ENCODE measurements at regions not wholly inside any gene's neighbourhood (a gene's known extent, or its start where the extent isn't known, plus 50 kb on each side); places are given as distances from the start of the nearest gene placed in this dataset.
"Not testable (repeated sequence)": the region's sequence is repeated elsewhere in the genome, so short reads cannot be mapped to it uniquely, and the experiment has no call there.

DNA sequence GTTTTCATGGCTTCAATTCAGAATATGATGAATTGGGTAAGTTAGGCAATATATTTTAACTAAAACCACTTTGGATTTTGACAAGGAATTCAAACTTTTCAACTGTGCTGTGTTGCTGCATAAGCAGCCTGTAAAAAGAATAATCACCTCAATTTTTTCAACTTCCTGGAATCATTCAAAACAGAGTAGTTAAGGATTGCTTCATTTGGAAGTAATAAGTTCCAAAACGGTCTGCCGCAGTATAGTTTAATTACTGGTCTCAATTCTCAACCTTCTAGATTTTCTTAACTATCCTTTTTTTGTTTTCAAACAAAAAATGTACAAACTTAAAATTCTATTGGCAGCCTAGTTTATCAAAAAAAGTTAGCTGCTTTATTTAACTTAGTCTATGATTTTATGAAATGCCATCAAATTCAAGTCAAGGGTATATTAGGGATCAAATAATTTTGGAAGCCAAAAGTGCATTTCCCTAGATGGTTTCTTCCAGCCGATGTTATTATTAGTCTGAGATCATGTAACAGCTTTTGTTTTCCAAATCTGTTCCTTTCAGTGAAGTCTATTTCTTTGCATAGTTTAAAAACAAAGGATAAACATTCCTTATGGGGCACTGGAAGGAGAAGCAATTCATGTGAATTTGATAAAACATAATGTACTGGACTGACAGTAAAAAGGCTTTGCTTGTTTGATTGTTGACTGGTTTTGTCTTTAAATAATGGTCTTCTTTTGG is 76.1 kb upstream of the ETAA1 start:
- no peak overlapping the region for H3K27ac Mint-ChIP-seq
- ChIA-PET POLR2A (no interaction called here), CTCF (no interaction called here)
- ATAC-seq (no peak), DNase-seq (no peak)
- no peaks in the 10 kb centered on the region for H3K4me1 Mint-ChIP-seq
- H3K36me3 Mint-ChIP-seq (ENCODE audit: low read depth): no peaks in the 10 kb centered on the region
- no peak overlapping the region for H3K4me3 Mint-ChIP-seq
- peaks cover 4% of the 10 kb centered on the region for H3K27me3 Mint-ChIP-seq
- no peaks in the 10 kb centered on the region for H3K9me3 Mint-ChIP-seq (ENCODE audit: low read depth)
- intact Hi-C loops (cut with DNase I, micrococcal nuclease): no loop called here

DNA sequence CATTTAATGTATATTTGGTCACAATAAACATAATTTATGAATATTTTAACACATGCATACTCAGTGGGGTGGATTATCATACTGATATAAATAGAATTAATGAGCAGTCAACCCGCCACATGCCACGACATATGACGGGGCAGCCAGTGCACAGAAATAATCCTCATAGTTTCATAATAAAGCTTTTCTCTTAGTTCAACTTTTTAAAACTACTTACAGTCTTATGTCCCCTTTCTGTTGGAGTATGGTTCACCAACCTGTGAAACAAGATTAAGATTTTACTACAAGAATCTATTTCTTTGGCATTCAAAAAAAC is 75.6 kb upstream of the ETAA1 start:
- DNase-seq: no peak
- H3K4me3 Mint-ChIP-seq: no peak overlapping the region
- ChIA-PET CTCF (no interaction called here), POLR2A (no interaction called here)
- intact Hi-C loops (cut with DNase I, micrococcal nuclease): no loop called here
- no peak overlapping the region for H3K27ac Mint-ChIP-seq
- H3K27me3 Mint-ChIP-seq: peaks cover 4% of the 10 kb centered on the region
- H3K9me3 Mint-ChIP-seq (ENCODE audit: low read depth): no peaks in the 10 kb centered on the region
- no peak for ATAC-seq
- no peaks in the 10 kb centered on the region for H3K36me3 Mint-ChIP-seq (ENCODE audit: low read depth)
- H3K4me1 Mint-ChIP-seq: no peaks in the 10 kb centered on the region

DNA sequence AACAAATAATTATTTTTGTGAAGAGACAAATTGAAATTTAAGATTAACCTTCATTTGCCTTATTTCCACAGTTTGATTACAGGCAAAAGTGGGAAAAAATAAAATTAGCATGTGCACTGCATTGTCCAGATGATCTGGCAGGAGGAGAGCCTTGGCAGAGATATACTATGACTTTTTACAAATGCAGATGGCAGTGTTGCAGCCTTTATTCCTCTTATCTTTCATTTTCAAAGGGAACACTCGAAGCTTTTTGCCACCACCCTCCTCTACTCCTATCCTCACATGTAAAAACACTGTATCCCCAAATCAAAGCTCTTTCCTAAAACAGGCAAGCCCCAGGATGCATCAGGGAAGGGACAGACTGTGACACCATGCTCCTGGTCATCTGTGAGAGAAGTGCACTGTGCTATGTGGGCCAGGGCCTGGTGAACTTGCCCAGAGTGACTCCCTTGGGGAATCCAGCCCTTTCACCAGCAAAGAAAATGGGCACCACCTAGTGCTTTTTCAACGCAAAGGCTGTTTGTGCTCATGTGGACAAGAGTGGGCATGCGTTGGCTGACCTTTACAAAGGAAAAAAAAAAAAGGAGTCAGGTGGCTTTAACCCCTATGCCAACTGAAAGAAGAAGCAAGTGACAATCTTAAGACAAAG is 74.7 kb upstream of the ETAA1 start:
- Mint-ChIP-seq H3K4me3 (no peak overlapping the region), H3K27ac (no peak overlapping the region), H3K36me3 (ENCODE audit: low read depth) (no peaks in the 10 kb centered on the region), H3K4me1 (no peaks in the 10 kb centered on the region), H3K9me3 (ENCODE audit: low read depth) (no peaks in the 10 kb centered on the region), H3K27me3 (peaks cover 8% of the 10 kb centered on the region)
- DNase-seq (no peak), ATAC-seq (no peak)
- intact Hi-C loops (cut with DNase I, micrococcal nuclease): no loop called here
- CTCF ChIA-PET: no interaction called here
- POLR2A ChIA-PET: no interaction called here

GRCh38 chr2:67323209-67323991 is 73.7 kb upstream of the ETAA1 start:
- intact Hi-C loops (cut with DNase I, micrococcal nuclease): no loop called here
- no peak for DNase-seq
- H3K4me3 Mint-ChIP-seq: no peak overlapping the region
- no peaks in the 10 kb centered on the region for H3K4me1 Mint-ChIP-seq
- ATAC-seq: no peak
- no peaks in the 10 kb centered on the region for H3K9me3 Mint-ChIP-seq (ENCODE audit: low read depth)
- CTCF ChIA-PET: no interaction called here
- H3K27ac Mint-ChIP-seq: no peak overlapping the region
- POLR2A ChIA-PET: no interaction called here
- H3K27me3 Mint-ChIP-seq: peaks cover 8% of the 10 kb centered on the region
- H3K36me3 Mint-ChIP-seq (ENCODE audit: low read depth): no peaks in the 10 kb centered on the region

GRCh38 chr2:67329513-67329912 is 67.6 kb upstream of the ETAA1 start:
- POLR2A ChIA-PET: no interaction called here
- Mint-ChIP-seq H3K9me3 (ENCODE audit: low read depth) (no peaks in the 10 kb centered on the region), H3K4me1 (no peaks in the 10 kb centered on the region), H3K4me3 (no peak overlapping the region), H3K27me3 (peaks cover 8% of the 10 kb centered on the region), H3K36me3 (ENCODE audit: low read depth) (no peaks in the 10 kb centered on the region), H3K27ac (no peak overlapping the region)
- CTCF ChIA-PET: no interaction called here
- ATAC-seq (no peak), DNase-seq (no peak)
- intact Hi-C loops (cut with DNase I, micrococcal nuclease): no loop called here

DNA sequence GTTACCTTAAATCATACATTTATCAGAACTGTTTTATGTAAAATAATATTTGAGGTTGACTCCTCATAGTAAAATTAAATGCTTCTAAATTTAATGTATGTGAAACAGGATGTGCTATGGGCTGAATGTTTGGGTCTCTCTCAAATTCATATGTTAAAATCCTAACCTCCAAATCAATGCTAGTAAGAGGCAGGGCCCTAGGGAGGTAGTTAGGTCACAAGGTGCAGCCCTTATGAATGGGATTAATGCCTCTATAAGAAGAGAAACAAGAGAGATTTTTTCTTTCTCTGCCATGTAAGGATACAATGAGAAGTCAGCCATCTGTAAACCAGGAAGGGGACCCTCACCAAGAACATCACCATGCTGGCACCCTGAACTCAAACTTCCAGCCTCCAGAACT is 67.2 kb upstream of the ETAA1 start:
- Mint-ChIP-seq H3K4me1 (no peaks in the 10 kb centered on the region), H3K4me3 (no peak overlapping the region), H3K27ac (no peak overlapping the region), H3K9me3 (ENCODE audit: low read depth) (no peaks in the 10 kb centered on the region), H3K36me3 (ENCODE audit: low read depth) (no peaks in the 10 kb centered on the region), H3K27me3 (peaks cover 8% of the 10 kb centered on the region)
- CTCF ChIA-PET: no interaction called here
- no peak for ATAC-seq
- intact Hi-C loops (cut with DNase I, micrococcal nuclease): no loop called here
- no peak for DNase-seq
- POLR2A ChIA-PET: no interaction called here

DNA sequence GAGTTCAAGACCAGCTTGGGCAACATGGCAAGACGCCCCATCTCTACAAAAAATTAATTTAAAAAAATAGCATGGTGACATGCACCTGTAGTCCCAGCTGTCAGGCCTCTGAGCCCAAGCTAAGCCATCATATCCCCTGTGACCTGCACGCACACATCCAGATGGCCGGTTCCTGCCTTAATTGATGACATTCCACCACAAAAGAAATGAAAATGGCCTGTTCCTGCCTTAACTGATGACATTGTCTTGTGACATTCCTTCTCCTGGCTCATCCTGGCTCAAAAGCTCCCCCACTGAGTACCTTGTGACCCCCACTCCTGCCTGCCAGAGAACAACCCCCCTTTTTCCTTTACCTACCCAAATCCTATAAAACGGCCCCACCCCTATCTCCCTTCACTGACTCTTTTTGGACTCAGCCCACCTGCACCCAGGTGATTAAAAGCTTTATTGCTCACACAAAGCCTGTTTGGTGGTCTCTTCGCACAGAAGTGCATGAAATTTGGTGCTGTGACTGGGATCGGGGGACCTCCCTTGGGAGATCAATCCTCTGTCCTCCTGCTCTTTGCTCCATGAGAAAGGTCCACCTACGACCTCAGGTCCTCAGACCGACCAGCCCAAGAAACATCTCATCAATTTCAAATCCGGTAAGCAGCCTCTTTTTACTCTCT is 65.6 kb upstream of the ETAA1 start:
- DNase-seq; H3K4me3 Mint-ChIP-seq; H3K27me3 Mint-ChIP-seq; ATAC-seq; H3K27ac Mint-ChIP-seq; CTCF ChIA-PET; H3K9me3 Mint-ChIP-seq (ENCODE audit: low read depth); intact Hi-C loops (cut with DNase I, micrococcal nuclease); H3K4me1 Mint-ChIP-seq; H3K36me3 Mint-ChIP-seq (ENCODE audit: low read depth); POLR2A ChIA-PET: not testable (repeated sequence)

GRCh38 chr2:67337903-67338302 is 59.2 kb upstream of the ETAA1 start:
- CTCF ChIA-PET: no interaction called here
- no peak for ATAC-seq
- no peak overlapping the region for H3K27ac Mint-ChIP-seq
- no peaks in the 10 kb centered on the region for H3K9me3 Mint-ChIP-seq (ENCODE audit: low read depth)
- DNase-seq: no peak
- intact Hi-C loops (cut with DNase I, micrococcal nuclease): no loop called here
- H3K36me3 Mint-ChIP-seq (ENCODE audit: low read depth): no peaks in the 10 kb centered on the region
- H3K4me1 Mint-ChIP-seq: no peaks in the 10 kb centered on the region
- peaks cover 4% of the 10 kb centered on the region for H3K27me3 Mint-ChIP-seq
- POLR2A ChIA-PET: no interaction called here
- H3K4me3 Mint-ChIP-seq: no peak overlapping the region

- POLR2A ChIA-PET: no interaction called here
- no peaks in the 10 kb centered on the region for H3K9me3 Mint-ChIP-seq (ENCODE audit: low read depth)
- ATAC-seq (no peak), DNase-seq (no peak)
- no peaks in the 10 kb centered on the region for H3K36me3 Mint-ChIP-seq (ENCODE audit: low read depth)
- intact Hi-C loops (cut with DNase I, micrococcal nuclease): no loop called here
- no peak overlapping the region for H3K27ac Mint-ChIP-seq
- H3K27me3 Mint-ChIP-seq: peaks cover 4% of the 10 kb centered on the region
- H3K4me3 Mint-ChIP-seq: no peak overlapping the region
- CTCF ChIA-PET: no interaction called here
- H3K4me1 Mint-ChIP-seq: no peaks in the 10 kb centered on the region
Measured at GRCh38 chr2:67338601-67339233, 58.4 kb upstream of the ETAA1 start.

DNA sequence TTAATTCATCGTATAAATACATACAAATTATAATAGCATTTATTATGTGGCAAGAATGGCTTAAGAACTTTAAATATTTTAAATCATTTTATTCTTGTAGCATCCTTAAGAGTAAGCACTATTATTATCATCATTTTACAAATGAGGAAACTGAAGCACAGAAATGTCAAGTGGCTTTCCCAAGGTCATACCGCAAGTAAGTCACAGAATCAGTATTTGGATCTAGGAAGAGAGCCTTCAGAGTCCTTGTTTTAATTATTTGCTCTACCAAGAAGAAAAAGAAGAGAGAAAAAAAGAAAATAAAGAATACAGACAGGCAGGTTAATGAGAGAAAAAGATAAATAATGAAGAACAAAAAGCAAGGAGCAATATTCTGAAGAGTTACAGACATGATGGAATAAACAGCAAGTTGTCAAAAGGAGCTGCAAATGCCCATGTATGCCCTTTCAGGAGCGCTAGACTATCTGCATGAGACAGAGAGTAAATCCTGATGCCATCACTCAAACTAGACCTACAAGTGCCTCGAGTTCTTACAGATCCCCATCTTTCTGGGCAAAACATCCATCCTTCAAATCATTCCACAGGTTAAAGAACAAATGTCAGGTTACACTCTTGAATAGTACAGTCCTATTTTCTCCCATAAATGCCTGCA is 57.8 kb upstream of the ETAA1 start:
- no peaks in the 10 kb centered on the region for H3K9me3 Mint-ChIP-seq (ENCODE audit: low read depth)
- intact Hi-C loops (cut with DNase I, micrococcal nuclease): no loop called here
- H3K27ac Mint-ChIP-seq: no peak overlapping the region
- ATAC-seq (no peak), DNase-seq (no peak)
- POLR2A ChIA-PET: no interaction called here
- H3K4me1 Mint-ChIP-seq: no peaks in the 10 kb centered on the region
- CTCF ChIA-PET: no interaction called here
- H3K36me3 Mint-ChIP-seq (ENCODE audit: low read depth): no peaks in the 10 kb centered on the region
- H3K4me3 Mint-ChIP-seq: no peak overlapping the region
- H3K27me3 Mint-ChIP-seq: peaks cover 4% of the 10 kb centered on the region

DNA sequence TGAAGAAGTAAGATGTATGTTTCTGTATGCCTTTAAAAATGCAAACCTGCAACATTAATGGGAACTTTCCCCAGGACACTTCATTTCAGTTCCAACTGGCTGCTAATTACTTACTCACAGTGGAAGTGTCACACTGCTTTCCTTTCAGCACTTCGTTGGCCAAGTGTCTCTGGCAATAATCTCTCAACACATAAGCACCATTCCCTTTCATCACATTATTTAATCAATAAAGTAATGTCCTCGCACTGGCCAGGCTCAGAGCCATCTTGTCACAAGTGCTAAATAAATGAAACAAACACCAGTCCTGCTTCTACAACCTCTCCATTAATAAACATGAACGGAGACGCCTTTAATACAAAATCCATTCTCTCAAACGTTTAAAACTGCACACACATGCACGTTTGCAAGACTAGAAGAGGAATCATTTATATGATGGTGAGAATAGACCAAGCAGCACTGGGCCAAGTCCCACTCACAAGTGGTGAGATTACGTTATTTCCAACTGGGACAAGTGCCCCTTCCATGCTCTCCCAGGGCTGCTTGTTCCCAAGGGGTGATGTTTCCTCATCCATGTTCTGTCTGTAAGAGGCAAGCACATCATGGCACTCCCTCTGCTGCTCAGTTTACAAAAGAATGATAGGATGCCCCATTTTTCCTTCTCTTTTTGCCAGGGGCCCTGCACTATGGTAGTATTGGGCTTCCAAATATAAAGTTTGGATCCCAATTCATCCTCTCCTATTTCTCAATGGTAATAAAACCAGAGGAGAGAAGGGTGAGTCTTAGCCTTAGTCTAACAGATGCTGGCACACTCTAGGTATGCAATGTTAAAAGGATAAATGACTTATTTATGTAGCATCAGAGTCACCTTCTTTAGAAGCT is 56.8 kb upstream of the ETAA1 start:
- Mint-ChIP-seq H3K4me1 (no peaks in the 10 kb centered on the region), H3K4me3 (no peak overlapping the region), H3K36me3 (ENCODE audit: low read depth) (no peaks in the 10 kb centered on the region), H3K27ac (no peak overlapping the region), H3K27me3 (peaks cover 4% of the 10 kb centered on the region), H3K9me3 (ENCODE audit: low read depth) (no peaks in the 10 kb centered on the region)
- ChIA-PET POLR2A (no interaction called here), CTCF (no interaction called here)
- ATAC-seq (no peak), DNase-seq (no peak)
- intact Hi-C loops (cut with DNase I, micrococcal nuclease): no loop called here

Data from activated CD4-positive, alpha-beta T cell treated with anti-CD3 and anti-CD28 coated beads for 36 hours (primary cell).